ENCODE measurements at regions not wholly inside any gene's neighbourhood (a gene's known extent, or its start where the extent isn't known, plus 50 kb on each side); places are given as distances from the start of the nearest gene placed in this dataset.

- TF ChIP-seq CTCF (IDR thresholded peaks at IDR 0.05) (no peak), EZH2 (IDR thresholded peaks at IDR 0.05) (no peak), EZH2phosphoT487 (IDR thresholded peaks at IDR 0.05) (no peak)
Measured at GRCh38 chr15:99464137-99464536, 101.6 kb upstream of the MEF2A start.

All from neural progenitor cell (in vitro differentiated cells).